ENCODE measurements at regions not wholly inside any gene's neighbourhood (a gene's known extent, or its start where the extent isn't known, plus 50 kb on each side); places are given as distances from the start of the nearest gene placed in this dataset.

- H3K27ac ChIP-seq = no peak overlapping the region
- no peaks in the 10 kb centered on the region for H3K4me1 ChIP-seq
- ATAC-seq = no peak
- intact Hi-C loops (cut with DNase I) = no loop called here
- H3K9me3 ChIP-seq = no peaks in the 10 kb centered on the region
- no peaks in the 10 kb centered on the region for H3K27me3 ChIP-seq
- no peak for TF ChIP-seq CTCF (IDR thresholded peaks at IDR 0.05)
- H3K36me3 ChIP-seq = no peaks in the 10 kb centered on the region
- no peak overlapping the region for H3K4me3 ChIP-seq
- no peak for DNase-seq
These were observed 165.9 kb downstream of the CARTPT start for GRCh38 chr5:71884926-71885325.

GRCh38 chr5:71886406-71886805, 167.3 kb downstream of the CARTPT start:
- Histone ChIP-seq H3K27ac (no peak overlapping the region), H3K27me3 (no peaks in the 10 kb centered on the region), H3K4me1 (no peaks in the 10 kb centered on the region), H3K9me3 (no peaks in the 10 kb centered on the region), H3K4me3 (no peak overlapping the region), H3K36me3 (no peaks in the 10 kb centered on the region)
- intact Hi-C loops (cut with DNase I) = no loop called here
- no peak for TF ChIP-seq CTCF (IDR thresholded peaks at IDR 0.05)
- DNase-seq (no peak), ATAC-seq (no peak)

- Histone ChIP-seq H3K9me3 (no peaks in the 10 kb centered on the region), H3K27ac (no peak overlapping the region), H3K36me3 (no peaks in the 10 kb centered on the region), H3K4me3 (no peak overlapping the region), H3K27me3 (no peaks in the 10 kb centered on the region), H3K4me1 (no peaks in the 10 kb centered on the region)
- DNase-seq (no peak), ATAC-seq (peak; percentile 53)
- no peak for TF ChIP-seq CTCF (IDR thresholded peaks at IDR 0.05)
- intact Hi-C loops (cut with DNase I) = no loop called here
These were observed 168.6 kb downstream of the CARTPT start for GRCh38 chr5:71887680-71888079.

- Histone ChIP-seq H3K9me3 (no peaks in the 10 kb centered on the region), H3K36me3 (no peaks in the 10 kb centered on the region), H3K27ac (no peak overlapping the region), H3K4me1 (no peaks in the 10 kb centered on the region), H3K4me3 (no peak overlapping the region), H3K27me3 (no peaks in the 10 kb centered on the region)
- no peak for TF ChIP-seq CTCF (IDR thresholded peaks at IDR 0.05)
- DNase-seq (no peak), ATAC-seq (no peak)
- intact Hi-C loops (cut with DNase I) = no loop called here
These were observed 172.3 kb downstream of the CARTPT start for GRCh38 chr5:71891406-71891805.

- no peak for DNase-seq
- Histone ChIP-seq H3K4me3 (no peak overlapping the region), H3K9me3 (no peaks in the 10 kb centered on the region), H3K27me3 (no peaks in the 10 kb centered on the region), H3K36me3 (no peaks in the 10 kb centered on the region), H3K27ac (no peak overlapping the region), H3K4me1 (no peaks in the 10 kb centered on the region)
- no peak for TF ChIP-seq CTCF (IDR thresholded peaks at IDR 0.05)
- peak; percentile 90 for ATAC-seq
- intact Hi-C loops (cut with DNase I) = no loop called here
These were observed 172.8 kb downstream of the CARTPT start for GRCh38 chr5:71891856-71892255.

Data from left lung (tissue), 4 donors.